OCI-LY3 (cell line): ENCODE measurements at regions not wholly inside any gene's neighbourhood (a gene's known extent, or its start where the extent isn't known, plus 50 kb on each side); places are given as distances from the start of the nearest gene placed in this dataset.

ENCODE experiments used
- CTCF ChIP-seq: fragments of 200-600, 300-600 bp; sonication (generic); IDR thresholded peaks from 2 replicates; pipeline ENCODE4 v1.5.1; 2014; ENCODE audit warnings: antibody characterized with exemption, low read length, low read depth
- EZH2phosphoT487 ChIP-seq: fragments of 200-600 bp; shearing (Covaris generic); IDR thresholded peaks from 2 replicates; pipeline ENCODE4 v1.6.1; 2018; ENCODE audit warnings: antibody characterized with exemption, mixed run types, low read depth

DNA sequence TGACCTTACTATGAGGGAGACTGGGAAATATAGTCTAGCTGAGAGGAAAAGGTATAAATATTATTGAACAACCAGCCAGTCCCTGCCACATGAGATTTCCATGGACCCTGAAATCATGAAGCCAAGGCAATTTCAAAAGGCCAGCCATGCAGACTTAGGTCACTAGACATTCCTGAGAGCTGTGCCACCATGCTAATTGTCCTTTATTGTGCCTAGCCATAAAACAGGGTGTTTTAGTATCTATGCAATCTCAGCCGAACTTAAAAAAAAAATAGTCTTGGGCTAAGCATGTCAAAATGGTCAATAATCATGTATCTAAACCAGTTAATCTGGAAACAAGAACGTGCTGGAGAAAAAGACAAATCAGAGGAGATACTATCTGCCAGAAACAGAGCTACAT lies 269.5 kb downstream of the LNPK start:
- no peak for TF ChIP-seq CTCF
- no peak for TF ChIP-seq EZH2phosphoT487
